GDM1 (cell line): ENCODE measurements at regions not wholly inside any gene's neighbourhood (a gene's known extent, or its start where the extent isn't known, plus 50 kb on each side); places are given as distances from the start of the nearest gene placed in this dataset.

Source experiments
- DNase-seq: peaks from one replicate; lab custom pipeline; 2025; lab: John Stamatoyannopoulos, UW

DNA sequence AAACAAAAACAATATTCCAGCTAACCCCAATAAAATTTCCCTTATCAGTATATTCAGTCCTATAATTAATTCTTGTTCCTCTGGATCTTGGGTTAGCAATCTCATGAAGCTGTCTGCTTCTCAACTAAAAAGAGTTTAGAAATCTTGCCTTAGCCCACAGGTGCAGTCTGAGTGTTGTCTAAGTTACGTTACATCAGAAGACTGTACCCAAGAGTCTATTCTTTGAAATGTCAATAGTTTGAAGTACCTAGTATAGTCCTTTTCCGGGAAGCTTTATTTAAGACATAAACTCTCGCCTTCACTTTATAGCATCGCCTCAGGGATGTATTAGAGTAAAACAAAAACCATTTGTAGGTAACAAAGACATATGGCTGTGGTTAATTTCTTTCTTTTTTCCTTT is 465.1 kb downstream of the FUT8 start:
- DNase-seq, result no peak

- DNase-seq, result no peak
Measured at GRCh38 chr14:65878586-65878985, 466.1 kb downstream of the FUT8 start.

- no peak for DNase-seq
Measured at GRCh38 chr14:65879248-65880009, 466.9 kb downstream of the FUT8 start.

- no peak for DNase-seq
Measured at GRCh38 chr14:65880507-65880906, 468.0 kb downstream of the FUT8 start.

- DNase-seq, result no peak
Measured at GRCh38 chr14:65881642-65882041, 469.1 kb downstream of the FUT8 start.

- no peak for DNase-seq
Measured at GRCh38 chr14:65888677-65889076, 476.1 kb downstream of the FUT8 start.

DNA sequence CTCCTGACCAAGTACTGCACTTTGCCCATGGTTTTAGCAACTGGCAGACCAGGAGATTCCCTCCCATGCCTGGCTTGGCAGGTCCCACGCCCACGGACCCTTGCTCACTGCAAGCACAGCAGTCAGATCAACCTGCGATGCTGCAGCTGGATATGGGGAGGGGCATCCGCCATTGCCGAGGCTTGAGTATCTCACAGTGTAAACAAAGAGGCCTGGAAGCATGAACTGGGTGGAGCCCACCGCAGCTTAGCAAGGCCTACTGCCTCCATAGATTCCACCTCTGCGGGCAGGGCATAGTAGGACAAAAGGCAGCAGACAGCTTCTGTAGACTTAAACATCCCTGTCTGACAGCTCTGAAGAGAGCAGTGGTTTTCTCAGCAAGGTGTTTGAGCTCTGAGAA is 479.8 kb downstream of the FUT8 start:
- DNase-seq, result no peak

- no peak for DNase-seq
Measured at GRCh38 chr14:65900164-65900563, 487.6 kb downstream of the FUT8 start.

DNA sequence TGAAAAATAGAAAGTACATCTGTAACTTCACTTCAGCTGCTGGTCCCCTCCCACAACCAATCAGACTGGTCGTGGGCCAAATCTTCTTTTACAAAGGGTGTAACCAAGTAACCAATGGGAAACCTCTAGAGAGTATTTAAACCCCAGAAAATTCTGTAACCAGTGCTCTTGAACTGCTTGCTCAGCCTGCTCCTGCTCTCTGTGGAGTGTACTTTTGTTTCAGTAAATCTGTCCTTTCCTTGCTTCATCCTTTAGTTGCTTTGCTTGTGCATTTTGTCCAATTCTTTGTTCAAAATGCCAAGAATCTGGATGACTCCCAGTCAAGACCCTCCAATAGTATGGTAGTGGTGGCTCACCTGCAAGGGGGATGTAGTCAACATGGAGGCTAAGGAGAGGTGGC is 489.1 kb downstream of the FUT8 start:
- no peak for DNase-seq

- no peak for DNase-seq
Measured at GRCh38 chr14:65904988-65905387, 492.5 kb downstream of the FUT8 start.

DNA sequence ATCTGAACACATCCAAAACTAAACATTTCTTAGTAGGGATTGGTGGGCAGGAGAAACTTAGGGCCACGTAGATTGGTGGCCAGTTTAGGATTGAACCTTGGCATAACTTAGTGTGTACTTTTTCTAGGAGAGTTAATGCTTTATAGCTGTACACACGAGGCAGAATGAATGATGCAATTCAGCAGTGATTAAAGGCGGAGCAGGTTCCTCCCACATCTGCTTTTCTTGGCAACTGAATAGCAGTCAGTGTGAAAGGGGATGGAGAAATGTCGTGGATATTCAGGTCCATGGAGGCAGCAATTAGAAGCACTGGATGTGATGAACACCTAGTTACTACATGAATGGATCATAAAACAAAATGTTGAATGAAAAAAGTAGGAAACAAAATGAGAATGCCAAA is 493.8 kb downstream of the FUT8 start:
- no peak for DNase-seq

DNA sequence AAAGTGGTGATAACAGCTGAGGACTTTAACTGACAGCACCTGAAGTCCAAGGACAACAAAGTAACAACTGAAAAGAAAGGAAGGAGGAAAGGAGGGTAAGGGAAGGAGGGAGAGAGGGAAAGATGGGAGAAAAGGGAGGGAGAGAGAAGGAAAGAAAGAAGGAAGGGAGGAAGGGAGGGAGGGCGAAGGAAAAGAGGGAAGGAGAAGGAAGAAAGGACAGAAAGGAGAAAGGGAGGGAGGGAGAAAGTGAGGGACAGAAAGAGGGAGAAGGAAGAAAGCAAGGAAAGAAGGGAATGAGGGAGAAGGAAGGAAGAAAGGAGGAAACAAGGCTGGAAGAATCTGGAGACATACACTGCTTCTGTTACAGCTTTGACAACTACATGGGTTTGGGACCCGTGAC is 494.4 kb downstream of the FUT8 start:
- DNase-seq, result no peak

DNA sequence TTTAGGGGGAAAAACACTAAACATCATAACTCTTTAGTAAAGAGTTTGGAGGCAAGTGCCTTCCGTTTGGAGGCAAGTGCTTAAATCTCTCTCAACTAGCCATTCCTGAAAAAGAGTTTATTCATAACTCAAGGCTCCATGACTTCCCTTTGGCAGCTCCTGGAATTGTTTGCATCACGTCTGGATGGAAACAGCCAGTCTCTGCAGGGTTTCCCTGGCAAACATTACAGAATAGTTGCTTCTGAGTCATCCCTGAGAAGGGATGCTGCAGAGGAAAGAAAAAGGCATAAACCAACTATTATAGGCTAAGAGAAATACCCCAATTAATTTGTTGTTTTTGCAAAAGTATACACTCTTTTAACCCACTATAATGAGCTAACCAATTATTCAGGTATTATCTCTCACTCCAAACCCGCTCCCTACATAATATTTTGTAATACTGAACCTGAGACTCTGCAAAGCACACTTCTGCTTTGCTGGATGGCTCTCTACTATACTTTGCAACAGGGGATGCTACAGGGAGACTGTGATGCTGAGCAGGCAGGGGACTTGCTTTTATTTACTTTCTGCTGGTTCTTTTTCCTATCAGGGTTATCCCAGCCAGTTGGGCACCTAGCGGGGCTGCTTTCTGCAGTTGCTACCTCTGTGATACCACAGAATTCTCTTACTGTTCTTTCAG is 497.7 kb downstream of the FUT8 start:
- DNase-seq, result no peak

DNA sequence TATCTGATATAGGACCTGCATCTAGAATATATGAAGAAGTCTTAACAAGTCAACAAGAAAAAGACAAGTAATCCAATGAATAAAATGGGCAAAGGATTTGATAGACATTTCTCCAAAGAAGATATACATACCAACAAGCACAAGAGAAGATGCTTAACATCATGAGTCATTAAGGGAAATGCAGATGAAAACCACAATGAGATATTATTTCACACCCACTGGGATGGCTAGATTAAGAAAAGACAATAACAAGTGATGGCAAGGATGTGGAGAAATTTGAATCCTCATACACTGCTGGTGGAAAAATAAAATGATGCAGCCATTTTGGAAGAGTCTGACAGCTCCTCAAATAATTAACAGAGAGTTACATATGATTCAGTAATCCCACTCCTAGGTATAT is 502.6 kb downstream of the FUT8 start:
- DNase-seq, result no peak

GRCh38 chr14:65916055-65916454 is 503.5 kb downstream of the FUT8 start:
- no peak for DNase-seq

GRCh38 chr14:65920996-65921395 is 508.5 kb downstream of the FUT8 start:
- DNase-seq, result no peak

- DNase-seq, result no peak
Measured at GRCh38 chr14:65922142-65922541, 509.6 kb downstream of the FUT8 start.

DNA sequence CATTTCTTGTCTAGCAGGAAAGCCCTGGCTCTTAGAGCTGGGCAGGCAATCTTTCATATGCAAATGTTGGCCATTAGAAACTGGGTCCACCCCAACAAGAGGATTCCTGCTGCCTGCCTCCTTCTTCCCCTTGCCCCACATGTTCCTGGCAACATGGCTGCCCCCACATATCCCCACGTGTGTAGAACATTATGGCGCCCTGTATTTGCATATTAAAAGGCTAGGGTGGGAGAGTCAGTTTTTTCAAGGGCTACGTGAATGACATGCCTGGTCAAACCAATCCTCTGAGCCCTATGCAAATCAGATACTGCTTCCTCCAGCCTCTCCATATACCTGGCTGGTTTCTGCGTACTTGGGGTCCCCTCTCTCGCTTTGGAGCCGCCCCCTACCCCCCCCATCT is 514.0 kb downstream of the FUT8 start:
- DNase-seq, result no peak

- DNase-seq, result no peak
Measured at GRCh38 chr14:65926935-65927700, 514.6 kb downstream of the FUT8 start.

DNA sequence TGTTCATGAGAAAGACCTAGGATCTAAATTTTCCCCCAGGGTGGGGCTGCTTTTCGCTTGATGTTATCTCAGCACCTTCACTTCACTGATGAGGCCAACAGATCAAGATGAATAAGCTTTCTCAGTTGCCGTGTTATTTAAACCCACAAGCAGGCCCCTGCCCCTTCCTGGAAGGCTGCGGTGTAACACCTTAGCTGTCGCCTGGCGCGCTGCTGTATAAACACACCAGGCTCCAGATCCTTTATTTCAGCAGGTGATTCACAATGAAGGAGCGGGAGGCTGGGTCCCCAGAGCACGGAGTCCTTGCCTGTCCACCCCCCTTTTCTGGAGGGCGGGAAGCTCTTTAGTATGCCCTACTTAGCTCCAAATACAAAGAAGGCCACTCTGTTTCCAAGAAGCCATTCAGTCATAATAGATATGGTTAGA is 515.4 kb downstream of the FUT8 start:
- no peak for DNase-seq

DNA sequence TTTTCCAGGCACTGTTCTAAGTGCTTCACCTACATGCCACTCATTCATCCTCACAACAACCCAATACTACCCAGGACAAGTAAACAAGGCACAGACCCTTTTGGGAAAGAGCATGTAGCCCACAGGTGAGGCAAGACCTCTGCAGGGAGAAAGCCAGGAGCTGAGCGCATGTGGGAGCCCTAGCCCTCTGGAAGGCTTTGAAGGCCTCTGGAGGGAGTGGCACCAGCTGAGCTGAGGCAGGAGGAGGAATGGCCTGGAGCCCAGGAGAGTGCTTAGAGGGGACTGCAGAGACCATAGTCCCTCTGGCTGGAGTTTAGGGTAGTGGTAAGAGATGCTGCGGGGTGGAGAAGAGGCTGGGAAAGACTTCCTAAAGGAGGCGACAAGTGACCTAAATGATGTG is 516.5 kb downstream of the FUT8 start:
- DNase-seq, result no peak

DNA sequence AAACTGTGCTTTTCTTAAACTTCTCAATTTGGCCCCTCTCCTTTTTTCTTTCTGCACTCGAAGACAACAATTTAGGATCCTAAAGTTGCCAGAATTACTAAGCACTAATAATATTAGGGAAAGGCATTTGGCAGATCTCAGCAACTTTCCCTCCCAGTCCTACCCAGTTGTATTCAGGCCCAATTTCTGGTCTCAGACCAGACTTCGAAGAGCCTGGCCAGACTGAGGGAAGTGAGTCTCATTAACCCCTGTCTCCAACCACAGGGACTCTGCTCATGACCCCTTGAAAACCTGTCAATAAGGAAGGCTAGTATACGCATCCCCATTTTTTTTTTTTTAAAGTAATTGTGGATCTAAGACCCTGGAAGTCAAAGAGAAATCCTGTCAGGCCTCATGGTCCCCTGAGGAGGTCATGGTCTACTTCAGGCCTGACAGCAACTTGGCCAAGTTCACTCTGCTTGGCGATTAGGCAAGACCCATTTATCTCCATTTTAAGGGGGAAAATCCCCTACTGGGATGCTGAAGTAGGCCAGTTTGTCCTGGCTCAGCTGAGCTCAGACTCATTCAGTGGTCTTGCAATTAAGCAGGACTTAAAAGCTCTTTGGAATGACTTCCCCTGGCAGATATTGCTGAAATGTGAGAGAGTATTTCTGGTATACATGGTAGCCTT is 521.0 kb downstream of the FUT8 start:
- DNase-seq, result no peak

DNA sequence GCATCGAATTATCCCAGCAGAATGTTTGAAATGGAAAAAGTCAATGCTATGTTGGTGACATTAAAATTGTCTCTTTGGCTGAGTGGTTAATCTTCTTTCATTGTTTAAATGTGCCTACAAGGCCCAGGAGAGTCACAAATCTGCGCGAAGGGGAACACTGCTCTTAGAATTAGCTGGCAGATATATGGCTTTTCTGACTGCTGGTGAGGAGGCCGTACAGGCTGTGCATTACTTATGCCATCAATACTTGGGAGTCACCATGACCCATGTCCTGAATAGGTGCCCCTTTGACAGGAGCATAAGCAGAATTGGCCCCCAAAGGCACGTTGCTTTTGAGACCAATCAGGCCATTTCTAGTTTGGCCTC is 521.5 kb downstream of the FUT8 start:
- DNase-seq, result no peak
